NCI-H2107 treated with DMSO at 0.1 percent for 48 hours (cell line): ENCODE measurements at regions not wholly inside any gene's neighbourhood (a gene's known extent, or its start where the extent isn't known, plus 50 kb on each side); places are given as distances from the start of the nearest gene placed in this dataset.
"Not testable (repeated sequence)": the region's sequence is repeated elsewhere in the genome, so short reads cannot be mapped to it uniquely, and the experiment has no call there.

Source experiments
- DNase-seq: peaks from one replicate; lab custom pipeline; 2025; ENCODE audit not compliant: unreplicated experiment; lab: John Stamatoyannopoulos, UW

- no peak for DNase-seq
These were observed 539.3 kb upstream of the CDH5 start for GRCh38 chr16:65827231-65827630.

DNA sequence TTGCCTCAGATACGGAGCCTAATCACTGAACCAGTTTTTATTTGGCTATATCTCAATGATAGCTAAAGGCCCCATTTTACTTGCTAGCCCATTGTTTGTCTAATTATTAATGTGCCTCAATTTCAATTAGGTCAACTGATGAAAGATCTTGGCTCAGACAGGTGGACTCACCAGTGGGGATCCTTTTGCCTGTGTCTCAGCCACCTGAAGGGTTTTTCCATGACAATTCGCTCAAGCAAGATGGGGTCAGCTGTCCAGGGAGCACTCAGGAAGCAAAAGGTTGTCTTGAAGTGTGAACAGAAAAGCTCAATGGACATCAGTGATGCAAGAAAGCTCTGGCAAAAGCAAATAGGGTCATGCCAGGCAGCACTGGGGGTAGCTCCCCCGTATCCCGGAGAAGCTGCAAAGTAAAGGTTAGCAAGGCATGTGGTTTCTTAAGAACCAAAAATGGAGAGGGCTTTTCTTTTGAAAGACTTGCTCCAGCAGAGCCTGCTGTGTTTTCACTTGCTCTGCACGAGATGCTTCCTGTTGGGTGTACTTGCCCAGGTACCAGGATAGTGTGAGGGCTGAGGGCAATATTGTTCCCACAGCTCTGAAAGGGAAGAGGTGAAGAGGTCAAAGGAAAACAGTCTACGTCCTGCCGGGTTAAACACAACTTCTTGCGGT lies 541.2 kb upstream of the CDH5 start:
- DNase-seq, result no peak

DNA sequence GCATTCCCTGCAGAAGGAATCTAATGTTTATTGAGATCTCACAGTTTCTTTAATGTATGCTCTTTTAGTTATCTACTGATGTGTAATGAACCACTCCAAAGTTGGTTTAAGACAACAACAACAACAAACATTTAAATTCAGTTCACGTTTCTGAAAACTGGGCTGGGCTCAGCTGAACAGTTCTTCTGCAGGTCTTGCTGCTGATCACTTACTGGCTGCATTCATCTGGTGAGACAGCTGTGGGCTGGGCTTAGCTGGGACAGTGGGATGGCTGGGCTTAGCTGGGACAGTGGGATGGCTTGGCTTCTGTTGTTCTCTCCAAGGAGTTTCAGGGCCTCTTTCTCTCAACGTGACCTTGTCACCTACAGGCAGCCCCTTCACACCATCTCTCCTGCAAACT lies 544.3 kb upstream of the CDH5 start:
- no peak for DNase-seq

GRCh38 chr16:65819136-65819898 lies 547.2 kb upstream of the CDH5 start:
- no peak for DNase-seq

GRCh38 chr16:65817799-65818198 lies 548.7 kb upstream of the CDH5 start:
- DNase-seq, result no peak

GRCh38 chr16:65817066-65817465 lies 549.4 kb upstream of the CDH5 start:
- DNase-seq, result no peak

GRCh38 chr16:65816556-65816955 lies 549.9 kb upstream of the CDH5 start:
- no peak for DNase-seq

- DNase-seq, result no peak
These were observed 550.8 kb upstream of the CDH5 start for GRCh38 chr16:65815707-65816106.

- not testable (repeated sequence) for DNase-seq
These were observed 552.6 kb upstream of the CDH5 start for GRCh38 chr16:65813879-65814278.

GRCh38 chr16:65809627-65810026 lies 556.9 kb upstream of the CDH5 start:
- DNase-seq, result no peak

GRCh38 chr16:65808790-65809189 lies 557.7 kb upstream of the CDH5 start:
- no peak for DNase-seq

GRCh38 chr16:65807858-65808257 lies 558.6 kb upstream of the CDH5 start:
- no peak for DNase-seq

- not testable (repeated sequence) for DNase-seq
These were observed 560.8 kb upstream of the CDH5 start for GRCh38 chr16:65805704-65806103.

DNA sequence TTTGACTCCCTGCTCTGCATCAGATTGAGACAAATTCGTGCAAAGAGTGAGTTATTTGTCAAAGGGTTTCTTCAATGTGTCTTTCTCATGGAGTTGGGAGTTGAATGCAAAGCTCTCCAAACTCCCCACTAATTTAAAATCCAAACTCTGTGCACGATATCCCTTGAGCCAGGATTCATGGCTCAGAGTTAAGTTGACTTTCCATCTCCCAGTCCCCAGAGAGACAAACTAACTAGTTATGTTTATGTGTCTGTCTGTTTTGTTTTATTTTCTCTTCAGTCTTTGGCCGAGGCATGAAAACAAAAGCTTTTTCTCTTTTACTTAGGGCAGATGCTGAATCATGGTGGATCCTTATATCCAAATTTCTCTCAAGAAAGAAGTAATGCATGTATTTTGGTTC lies 570.0 kb upstream of the CDH5 start:
- DNase-seq, result no peak

- no peak for DNase-seq
These were observed 571.5 kb upstream of the CDH5 start for GRCh38 chr16:65794973-65795372.

- DNase-seq, result no peak
These were observed 572.7 kb upstream of the CDH5 start for GRCh38 chr16:65793781-65794180.

GRCh38 chr16:65790768-65791167 lies 575.7 kb upstream of the CDH5 start:
- no peak for DNase-seq

DNA sequence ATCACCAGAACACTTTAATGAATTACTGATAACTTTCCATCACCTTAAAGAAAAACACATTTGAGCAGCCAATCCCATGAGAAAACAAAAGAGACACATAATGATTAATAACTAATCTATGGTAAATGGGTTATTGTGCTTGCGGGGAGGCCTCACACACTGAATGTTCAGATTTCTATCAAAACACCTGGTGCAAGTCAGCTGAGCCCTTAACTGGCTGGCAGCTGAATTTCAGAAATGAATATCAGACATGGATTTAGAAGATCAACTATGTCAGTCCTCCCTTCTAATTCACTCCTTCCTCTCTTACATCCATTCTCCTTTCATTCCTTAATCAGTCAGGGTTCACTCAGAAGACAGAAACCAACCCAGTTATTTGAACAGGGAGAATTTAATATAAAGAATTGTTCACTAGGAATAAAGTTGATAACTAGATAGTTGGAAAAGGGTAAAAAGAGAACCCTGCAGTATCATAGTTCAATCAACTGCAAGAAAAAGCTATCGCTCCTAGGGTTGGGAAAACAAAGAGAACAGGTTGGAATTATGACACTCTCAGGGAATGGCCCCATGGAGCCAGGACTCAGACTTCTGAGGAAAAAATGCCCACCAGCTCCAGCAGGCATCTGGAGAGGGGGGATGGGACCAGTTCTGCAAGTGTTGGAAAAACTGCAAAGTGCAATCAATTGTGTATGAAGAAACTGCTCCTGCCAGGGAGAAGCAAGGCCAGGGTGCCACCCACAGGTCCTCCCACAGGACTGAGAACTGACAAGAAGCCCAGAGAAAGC lies 577.1 kb upstream of the CDH5 start:
- no peak for DNase-seq

GRCh38 chr16:65788434-65789140 lies 577.9 kb upstream of the CDH5 start:
- no peak for DNase-seq

DNA sequence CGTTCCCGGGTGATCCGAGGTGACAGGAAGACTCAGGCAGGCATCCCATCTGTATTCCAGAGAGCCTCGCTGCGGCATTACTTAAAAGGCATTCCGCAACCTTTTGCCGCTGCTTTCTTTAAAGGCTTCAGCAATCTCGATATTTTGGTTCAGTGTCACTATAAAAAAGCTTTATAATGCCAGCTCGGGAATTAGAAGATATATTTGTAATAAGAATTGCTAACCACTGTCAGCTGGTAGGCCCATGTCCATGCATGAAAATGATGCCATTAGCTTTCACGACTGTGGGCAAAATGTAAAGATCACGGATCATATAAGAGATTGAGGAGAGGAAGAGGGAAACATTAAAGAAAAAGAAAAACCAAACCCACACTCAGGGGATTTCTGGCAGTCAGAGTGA lies 578.6 kb upstream of the CDH5 start:
- DNase-seq, result no peak

- no peak for DNase-seq
These were observed 579.6 kb upstream of the CDH5 start for GRCh38 chr16:65786916-65787315.
